Anterior cingulate cortex (tissue), 58 donors: ENCODE measurements at regions not wholly inside any gene's neighbourhood (a gene's known extent, or its start where the extent isn't known, plus 50 kb on each side); places are given as distances from the start of the nearest gene placed in this dataset.

ENCODE experiments used
- DNase-seq, 58 donors: peaks; one replicate each; lab custom pipeline; 2025; lab: John Stamatoyannopoulos, UW

- no peak for DNase-seq
Measured at GRCh38 chr6:74161380-74161779, 465.4 kb downstream of the CD109 start.

GRCh38 chr6:74152096-74152675 is 456.2 kb downstream of the CD109 start:
- no peak for DNase-seq

- DNase-seq: no peak
Measured at GRCh38 chr6:74145931-74146330, 449.9 kb downstream of the CD109 start.

- DNase-seq: no peak
Measured at GRCh38 chr6:74137911-74138310, 441.9 kb downstream of the CD109 start.

- no peak for DNase-seq
Measured at GRCh38 chr6:74134327-74134726, 438.3 kb downstream of the CD109 start.

GRCh38 chr6:74133073-74133472 is 437.1 kb downstream of the CD109 start:
- DNase-seq: no peak

- no peak for DNase-seq
Measured at GRCh38 chr6:74130641-74131040, 434.6 kb downstream of the CD109 start.

- no peak for DNase-seq
Measured at GRCh38 chr6:74128536-74128935, 432.5 kb downstream of the CD109 start.

GRCh38 chr6:74117113-74117512 is 421.1 kb downstream of the CD109 start:
- DNase-seq: no peak

GRCh38 chr6:74115674-74116073 is 419.7 kb downstream of the CD109 start:
- DNase-seq: no peak

- no peak for DNase-seq
Measured at GRCh38 chr6:74114428-74114827, 418.4 kb downstream of the CD109 start.

- no peak for DNase-seq
Measured at GRCh38 chr6:74113901-74114300, 417.9 kb downstream of the CD109 start.

GRCh38 chr6:74103417-74103816 is 407.4 kb downstream of the CD109 start:
- DNase-seq: no peak

GRCh38 chr6:74100719-74101287 is 404.8 kb downstream of the CD109 start:
- DNase-seq: no peak

- no peak for DNase-seq
Measured at GRCh38 chr6:74096329-74096728, 400.3 kb downstream of the CD109 start.

GRCh38 chr6:74093361-74093760 is 397.4 kb downstream of the CD109 start:
- DNase-seq: no peak

- DNase-seq: no peak
Measured at GRCh38 chr6:74091794-74092157, 395.8 kb downstream of the CD109 start.

- peak in 1 of 58 donors; percentile 26 for DNase-seq
Measured at GRCh38 chr6:74091136-74091793, 395.3 kb downstream of the CD109 start.

GRCh38 chr6:74087899-74088298 is 391.9 kb downstream of the CD109 start:
- DNase-seq: no peak

- DNase-seq: no peak
Measured at GRCh38 chr6:74075896-74076295, 379.9 kb downstream of the CD109 start.

- no peak for DNase-seq
Measured at GRCh38 chr6:74075323-74075722, 379.3 kb downstream of the CD109 start.

GRCh38 chr6:74074645-74075044 is 378.6 kb downstream of the CD109 start:
- no peak for DNase-seq
